Endothelial cell of umbilical vein (primary cell): ENCODE measurements at regions not wholly inside any gene's neighbourhood (a gene's known extent, or its start where the extent isn't known, plus 50 kb on each side); places are given as distances from the start of the nearest gene placed in this dataset.

Experiments
- BruUV-seq: library from RNA; stranded (reverse); fragments of 400-500 nt; replicated peaks from 2 replicates; lab custom pipeline; 2021; lab: Mats Ljungman, UMichigan
- CTCF ChIA-PET: fragments of 300-600, 350-600 bp; sonication (Branson Sonifier 250); formaldehyde crosslinking; loops from one replicate; lab custom pipeline; 2021; ENCODE audit warnings: antibody characterized with exemption, inconsistent platforms; lab: Charles Lee
- POLR2A ChIA-PET: fragments of 300-600, 350-600 bp; sonication (Branson Sonifier 250); formaldehyde crosslinking; loops from one replicate; lab custom pipeline; 2021; ENCODE audit warnings: antibody characterized with exemption, inconsistent platforms; lab: Charles Lee
- DNase-seq: peaks from one replicate; pipeline ENCODE4 v3.0.0-alpha.2; 2011; ENCODE audit warnings: low read depth, low spot score
- FAIRE-seq: peaks from 2 replicates; lab custom pipeline; 2011; peaks lifted over from hg19 to GRCh38; lab: Jason Lieb, UNC
- H2AFZ ChIP-seq: 2 replicates; pipeline ENCODE4 v1.6.0; 2012; ENCODE audit warnings: low read depth, low read length, control low read depth, inconsistent platforms
- H3K27ac ChIP-seq: 2 replicates; pipeline ENCODE4 v1.5.1; 2011; ENCODE audit warnings: low read depth, mild to moderate bottlenecking, control low read depth, low read length, moderate library complexity; ENCODE audit not compliant: insufficient read depth
- H3K27me3 ChIP-seq, 2 experiments: 2 replicates each; pipeline versions ENCODE4 v1.6.0 to v1.6.1; 2011; ENCODE audit warnings: low read length in 2 of 2, mixed read lengths in 1 of 2; ENCODE audit not compliant: control insufficient read depth in 2 of 2, insufficient read depth in 2 of 2
- H3K36me3 ChIP-seq, 2 experiments: 2 replicates in 1 of 2; 3 replicates in 1 of 2; pipeline ENCODE4 v1.5.1; 2011; ENCODE audit warnings: low read length in 2 of 2, mild to moderate bottlenecking in 1 of 2, moderate library complexity in 1 of 2; ENCODE audit not compliant: control insufficient read depth in 2 of 2, insufficient read depth in 2 of 2; ENCODE audit errors: extremely low read depth in 1 of 2
- H3K4me1 ChIP-seq: 3 replicates; pipeline ENCODE4 v1.5.1; 2011; ENCODE audit warnings: mild to moderate bottlenecking, low read length; ENCODE audit not compliant: control insufficient read depth, insufficient read depth; ENCODE audit errors: extremely low read depth
- H3K4me2 ChIP-seq: 2 replicates; pipeline ENCODE4 v1.6.1; 2011; ENCODE audit warnings: low read length, control low read depth, mixed read lengths; ENCODE audit not compliant: insufficient read depth
- H3K4me3 ChIP-seq, 3 experiments: fragments of 200-600 bp in 1 of 3; sonication (generic), shearing (Covaris generic) in 1 of 3; replicated peaks in 1 of 3; 2 replicates each; pipeline ENCODE4 v1.5.1; 2011 to 2016; ENCODE audit warnings: control low read depth in 3 of 3, low read length in 3 of 3, mild to moderate bottlenecking in 2 of 3, inconsistent platforms in 1 of 3, low read depth in 1 of 3, moderate library complexity in 1 of 3; ENCODE audit not compliant: insufficient read depth in 1 of 3
- H3K79me2 ChIP-seq: 2 replicates; pipeline ENCODE4 v1.6.0; 2012; ENCODE audit warnings: low read length, inconsistent platforms; ENCODE audit not compliant: control insufficient read depth, insufficient read depth
- H3K9ac ChIP-seq: replicated peaks from 2 replicates; pipeline ENCODE3; 2011; ENCODE audit warnings: low read length, control low read depth; ENCODE audit not compliant: insufficient read depth; ENCODE audit errors: extremely low read depth
- H3K9me1 ChIP-seq: replicated peaks from 3 replicates; pipeline ENCODE4 v1.6.0; 2011; ENCODE audit warnings: mild to moderate bottlenecking, low read length; ENCODE audit not compliant: control insufficient read depth, insufficient read depth; ENCODE audit errors: extremely low read depth
- H3K9me3 ChIP-seq: replicated peaks from 2 replicates; pipeline ENCODE4 v1.5.1; 2012; ENCODE audit warnings: low read length, inconsistent platforms; ENCODE audit not compliant: control insufficient read depth, insufficient read depth
- H4K20me1 ChIP-seq: replicated peaks from 2 replicates; pipeline ENCODE3; 2011; ENCODE audit warnings: mild to moderate bottlenecking, low read length; ENCODE audit not compliant: control insufficient read depth, insufficient read depth; ENCODE audit errors: extremely low read depth
- EZH2 ChIP-seq: IDR thresholded peaks from 2 replicates; pipeline ENCODE4 v1.6.1; 2012; ENCODE audit warnings: borderline replicate concordance, low read depth, mild to moderate bottlenecking, moderate library complexity, low read length, inconsistent platforms; ENCODE audit not compliant: severe bottlenecking
- FOS ChIP-seq: IDR thresholded peaks from 2 replicates; pipeline ENCODE4 v1.6.1; 2011; ENCODE audit warnings: mild to moderate bottlenecking, low read length, moderate library complexity, borderline replicate concordance; ENCODE audit not compliant: insufficient read depth
- GATA2 ChIP-seq: IDR thresholded peaks from 2 replicates; pipeline ENCODE4 v1.7.0; 2011; ENCODE audit warnings: low read depth, mild to moderate bottlenecking, moderate library complexity, mixed read lengths, low read length; ENCODE audit not compliant: insufficient read length, insufficient read depth
- JUN ChIP-seq: IDR thresholded peaks from 2 replicates; pipeline ENCODE4 v1.6.1; 2011; ENCODE audit warnings: borderline replicate concordance, low read depth; ENCODE audit not compliant: insufficient read length, insufficient read depth
- MYC ChIP-seq: IDR thresholded peaks from one replicate; pipeline ENCODE4 v1.6.1; 2011; ENCODE audit warnings: mild to moderate bottlenecking, low read depth, low read length
- POLR2A ChIP-seq: IDR thresholded peaks from 2 replicates; pipeline ENCODE4 v1.6.1; 2012; ENCODE audit warnings: low read depth, mild to moderate bottlenecking, control low read depth, low read length
- POLR2AphosphoS5 ChIP-seq: IDR thresholded peaks from 2 replicates; pipeline ENCODE4 v1.6.1; 2012; ENCODE audit warnings: low read depth, mild to moderate bottlenecking, control low read depth, low read length, moderate library complexity; ENCODE audit not compliant: insufficient read depth
- dilution Hi-C: fragments of 300-500 bp; cut with MboI; formaldehyde crosslinking; loops from one replicate; pipeline ENCODE4 v1.15.0; 2019; ENCODE audit warnings: low sequenced_read_pairs; ENCODE audit not compliant: extremely low pct_ligation_motif_present
- intact Hi-C: fragments of 100-400 bp; cut with micrococcal nuclease; formaldehyde crosslinking; loops from one replicate; pipeline ENCODE4 v1.10.0; 2022
- TF ChIP-seq, protein P1 (sequence below): IDR thresholded peaks from 2 replicates; pipeline ENCODE4 v1.6.1; 2011; ENCODE audit not compliant: insufficient read depth, insufficient read length
- TF ChIP-seq, protein P2 (sequence below), 2 donors: IDR thresholded peaks; 1 replicate in 1 of 2; 2 replicates in 1 of 2; pipeline ENCODE4 v1.5.1; 2011; ENCODE audit warnings: low read length in 2 of 2, mild to moderate bottlenecking in 2 of 2, moderate library complexity in 2 of 2, control low read depth in 1 of 2, inconsistent platforms in 1 of 2, low read depth in 1 of 2; ENCODE audit not compliant: insufficient read depth in 1 of 2; ENCODE audit errors: extremely low read depth in 1 of 2

DNA sequence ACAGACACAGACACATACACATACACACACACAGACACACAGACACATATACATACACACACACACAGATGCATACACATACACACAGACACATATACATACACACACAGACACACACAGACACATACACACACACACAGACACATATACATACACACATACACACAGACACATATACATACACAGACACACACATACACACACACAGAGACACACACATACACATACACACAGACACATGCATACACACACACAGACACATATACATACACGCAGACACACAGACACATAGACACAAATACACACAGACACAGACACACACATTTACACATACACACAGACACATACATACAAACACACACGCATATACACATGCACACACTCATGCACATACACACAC, 81.5 kb upstream of the ARL4C start:
- H3K27me3 ChIP-seq = peaks cover 0 to 10% of the 10 kb centered on the region in 2 experiments
- TF ChIP-seq, protein P1, sequence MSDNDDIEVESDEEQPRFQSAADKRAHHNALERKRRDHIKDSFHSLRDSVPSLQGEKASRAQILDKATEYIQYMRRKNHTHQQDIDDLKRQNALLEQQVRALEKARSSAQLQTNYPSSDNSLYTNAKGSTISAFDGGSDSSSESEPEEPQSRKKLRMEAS = no peak
- no peak for TF ChIP-seq FOS
- no peak for TF ChIP-seq EZH2
- no peak for TF ChIP-seq MYC
- no peak for TF ChIP-seq POLR2AphosphoS5
- TF ChIP-seq GATA2 = no peak
- TF ChIP-seq, protein P2, sequence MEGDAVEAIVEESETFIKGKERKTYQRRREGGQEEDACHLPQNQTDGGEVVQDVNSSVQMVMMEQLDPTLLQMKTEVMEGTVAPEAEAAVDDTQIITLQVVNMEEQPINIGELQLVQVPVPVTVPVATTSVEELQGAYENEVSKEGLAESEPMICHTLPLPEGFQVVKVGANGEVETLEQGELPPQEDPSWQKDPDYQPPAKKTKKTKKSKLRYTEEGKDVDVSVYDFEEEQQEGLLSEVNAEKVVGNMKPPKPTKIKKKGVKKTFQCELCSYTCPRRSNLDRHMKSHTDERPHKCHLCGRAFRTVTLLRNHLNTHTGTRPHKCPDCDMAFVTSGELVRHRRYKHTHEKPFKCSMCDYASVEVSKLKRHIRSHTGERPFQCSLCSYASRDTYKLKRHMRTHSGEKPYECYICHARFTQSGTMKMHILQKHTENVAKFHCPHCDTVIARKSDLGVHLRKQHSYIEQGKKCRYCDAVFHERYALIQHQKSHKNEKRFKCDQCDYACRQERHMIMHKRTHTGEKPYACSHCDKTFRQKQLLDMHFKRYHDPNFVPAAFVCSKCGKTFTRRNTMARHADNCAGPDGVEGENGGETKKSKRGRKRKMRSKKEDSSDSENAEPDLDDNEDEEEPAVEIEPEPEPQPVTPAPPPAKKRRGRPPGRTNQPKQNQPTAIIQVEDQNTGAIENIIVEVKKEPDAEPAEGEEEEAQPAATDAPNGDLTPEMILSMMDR (IDR thresholded peaks at IDR 0.05; ENCODE audit: extremely low read depth in 1 of 2, insufficient read depth in 1 of 2, low read depth in 1 of 2, low read length in 2 of 2) = no peak
- TF ChIP-seq POLR2A = no peak
- TF ChIP-seq JUN = no peak
- no peak overlapping the region for H2AFZ ChIP-seq
- H3K9me3 ChIP-seq = no peaks in the 10 kb centered on the region
- no peaks in the 10 kb centered on the region for H3K36me3 ChIP-seq
- DNase-seq = no peak
- no peak overlapping the region for H3K27ac ChIP-seq
- H3K79me2 ChIP-seq = no peaks in the 10 kb centered on the region
- POLR2A ChIA-PET = no interaction called here
- no peak overlapping the region for H3K4me2 ChIP-seq
- no peaks in the 10 kb centered on the region for H3K4me1 ChIP-seq
- no TSS peak for BruUV-seq
- intact Hi-C loops (no loop called here), dilution Hi-C loops (no loop called here)
- H3K4me3 ChIP-seq = no peak overlapping the region
- CTCF ChIA-PET = no interaction called here
- no peak overlapping the region for H3K9ac ChIP-seq
- no peak for FAIRE-seq
- no peaks in the 10 kb centered on the region for H3K9me1 ChIP-seq
- no peaks in the 10 kb centered on the region for H4K20me1 ChIP-seq
